Upper lobe of right lung (tissue), 1 donor: ENCODE measurements at regions not wholly inside any gene's neighbourhood (a gene's known extent, or its start where the extent isn't known, plus 50 kb on each side); places are given as distances from the start of the nearest gene placed in this dataset.

ENCODE experiments used
- ATAC-seq: fragments of 200-7000 bp; cut with Tn5 transposase; one replicate; pipeline ENCODE4 v1.9.1; 2020; ENCODE audit warnings: mild to moderate bottlenecking, moderate library complexity
- DNase-seq: peaks from one replicate; pipeline ENCODE4 v3.0.0-alpha.2; 2020
- H3K27ac ChIP-seq: fragments of 200-600 bp; one replicate; pipeline ENCODE4 v1.8.0; 2022
- H3K27me3 ChIP-seq: fragments of 200-600 bp; one replicate; pipeline ENCODE4 v1.8.0; 2022; ENCODE audit warnings: mild to moderate bottlenecking
- H3K36me3 ChIP-seq: fragments of 200-600 bp; one replicate; pipeline ENCODE4 v1.8.0; 2022
- H3K4me1 ChIP-seq: fragments of 200-600 bp; one replicate; pipeline ENCODE4 v1.8.0; 2022
- H3K4me3 ChIP-seq: fragments of 200-600 bp; one replicate; pipeline ENCODE4 v1.8.0; 2022; ENCODE audit warnings: mild to moderate bottlenecking
- H3K9me3 ChIP-seq: fragments of 200-600 bp; one replicate; pipeline ENCODE4 v1.8.0; 2022
- intact Hi-C: fragments of 100-400 bp; cut with DNase I; formaldehyde crosslinking; loops from one replicate; pipeline ENCODE4 v1.11.0; 2022
- TF ChIP-seq, protein P1 (sequence below): fragments of 200-600 bp; IDR thresholded peaks from one replicate; pipeline ENCODE4 v1.8.0; 2022; ENCODE audit warnings: antibody characterized with exemption
- donor health status: DM: no; HTN: yes; CAD: no; lungs with severe emphysema.

DNA sequence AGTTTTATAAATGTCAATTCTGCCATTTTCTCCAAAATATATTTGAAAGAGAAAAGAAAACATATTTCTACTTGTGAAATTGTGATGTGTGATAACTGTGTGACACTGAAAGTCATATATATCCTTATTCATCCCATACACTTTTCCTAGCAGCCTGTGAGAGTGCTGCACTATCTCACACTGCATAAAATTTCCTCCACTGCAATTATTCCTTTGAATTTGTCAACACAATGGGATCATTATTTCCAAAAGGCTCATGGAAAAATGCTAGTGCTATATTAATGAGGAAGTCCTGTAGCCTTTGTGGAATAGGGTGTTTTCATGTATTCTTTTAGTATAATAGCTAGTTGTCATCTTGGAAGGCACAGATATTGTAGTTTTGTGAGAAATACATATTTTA lies 504.1 kb downstream of the RPL10L start:
- Histone ChIP-seq H3K9me3 (no peaks in the 10 kb centered on the region), H3K4me3 (no peak overlapping the region), H3K36me3 (no peaks in the 10 kb centered on the region), H3K27ac (no peak overlapping the region), H3K27me3 (no peaks in the 10 kb centered on the region), H3K4me1 (no peaks in the 10 kb centered on the region)
- TF ChIP-seq, protein P1, sequence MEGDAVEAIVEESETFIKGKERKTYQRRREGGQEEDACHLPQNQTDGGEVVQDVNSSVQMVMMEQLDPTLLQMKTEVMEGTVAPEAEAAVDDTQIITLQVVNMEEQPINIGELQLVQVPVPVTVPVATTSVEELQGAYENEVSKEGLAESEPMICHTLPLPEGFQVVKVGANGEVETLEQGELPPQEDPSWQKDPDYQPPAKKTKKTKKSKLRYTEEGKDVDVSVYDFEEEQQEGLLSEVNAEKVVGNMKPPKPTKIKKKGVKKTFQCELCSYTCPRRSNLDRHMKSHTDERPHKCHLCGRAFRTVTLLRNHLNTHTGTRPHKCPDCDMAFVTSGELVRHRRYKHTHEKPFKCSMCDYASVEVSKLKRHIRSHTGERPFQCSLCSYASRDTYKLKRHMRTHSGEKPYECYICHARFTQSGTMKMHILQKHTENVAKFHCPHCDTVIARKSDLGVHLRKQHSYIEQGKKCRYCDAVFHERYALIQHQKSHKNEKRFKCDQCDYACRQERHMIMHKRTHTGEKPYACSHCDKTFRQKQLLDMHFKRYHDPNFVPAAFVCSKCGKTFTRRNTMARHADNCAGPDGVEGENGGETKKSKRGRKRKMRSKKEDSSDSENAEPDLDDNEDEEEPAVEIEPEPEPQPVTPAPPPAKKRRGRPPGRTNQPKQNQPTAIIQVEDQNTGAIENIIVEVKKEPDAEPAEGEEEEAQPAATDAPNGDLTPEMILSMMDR = no peak
- intact Hi-C loops = no loop called here
- DNase-seq (no peak), ATAC-seq (no peak)

GRCh38 chr14:46147024-46147423 lies 504.6 kb downstream of the RPL10L start:
- TF ChIP-seq, protein P1 = no peak
- no peak for ATAC-seq
- Histone ChIP-seq H3K36me3 (no peaks in the 10 kb centered on the region), H3K4me3 (no peak overlapping the region), H3K9me3 (no peaks in the 10 kb centered on the region), H3K4me1 (no peaks in the 10 kb centered on the region), H3K27ac (no peak overlapping the region), H3K27me3 (no peaks in the 10 kb centered on the region)
- intact Hi-C loops = no loop called here
- DNase-seq = no peak

- ATAC-seq = no peak
Measured at GRCh38 chr14:46140445-46140844, 511.1 kb downstream of the RPL10L start.

GRCh38 chr14:46139649-46140048 lies 511.9 kb downstream of the RPL10L start:
- TF ChIP-seq, protein P1 = no peak
- H3K27ac ChIP-seq = no peak overlapping the region
- H3K4me1 ChIP-seq = no peaks in the 10 kb centered on the region
- ATAC-seq (no peak), DNase-seq (no peak)
- no peaks in the 10 kb centered on the region for H3K27me3 ChIP-seq
- intact Hi-C loops = no loop called here
- no peaks in the 10 kb centered on the region for H3K9me3 ChIP-seq
- no peaks in the 10 kb centered on the region for H3K36me3 ChIP-seq
- H3K4me3 ChIP-seq = no peak overlapping the region

More at GRCh38 chr14:46140445-46140844, 511.1 kb downstream of the RPL10L start:
- H3K36me3 ChIP-seq = no peaks in the 10 kb centered on the region
- no peaks in the 10 kb centered on the region for H3K27me3 ChIP-seq
- H3K4me3 ChIP-seq = no peak overlapping the region
- TF ChIP-seq, protein P1 = no peak
- no peak for DNase-seq
- H3K9me3 ChIP-seq = no peaks in the 10 kb centered on the region
- intact Hi-C loops = no loop called here
- no peak overlapping the region for H3K27ac ChIP-seq
- H3K4me1 ChIP-seq = no peaks in the 10 kb centered on the region

DNA sequence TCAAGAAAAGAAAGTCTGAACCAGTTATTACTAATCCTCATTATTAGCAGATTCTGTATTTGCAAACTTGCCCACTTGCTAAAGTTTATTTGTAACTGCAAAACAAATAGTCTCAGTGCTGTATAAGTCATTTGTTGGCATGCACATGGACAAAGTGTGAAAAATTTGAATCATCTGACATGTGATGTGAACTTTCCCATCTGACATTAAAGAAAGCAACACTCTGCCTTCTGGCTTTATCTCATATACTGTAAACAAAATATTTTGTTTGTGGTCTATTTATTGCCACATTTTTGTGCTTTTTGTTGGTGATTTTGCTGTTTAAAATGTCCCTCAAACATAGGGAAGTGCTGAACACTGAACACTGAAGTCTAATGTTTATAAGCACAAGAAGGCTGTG lies 513.8 kb downstream of the RPL10L start:
- DNase-seq (no peak), ATAC-seq (no peak)
- Histone ChIP-seq H3K27ac (no peak overlapping the region), H3K4me3 (no peak overlapping the region), H3K9me3 (no peaks in the 10 kb centered on the region), H3K4me1 (no peaks in the 10 kb centered on the region), H3K27me3 (no peaks in the 10 kb centered on the region), H3K36me3 (no peaks in the 10 kb centered on the region)
- TF ChIP-seq, protein P1 = no peak
- intact Hi-C loops = no loop called here

DNA sequence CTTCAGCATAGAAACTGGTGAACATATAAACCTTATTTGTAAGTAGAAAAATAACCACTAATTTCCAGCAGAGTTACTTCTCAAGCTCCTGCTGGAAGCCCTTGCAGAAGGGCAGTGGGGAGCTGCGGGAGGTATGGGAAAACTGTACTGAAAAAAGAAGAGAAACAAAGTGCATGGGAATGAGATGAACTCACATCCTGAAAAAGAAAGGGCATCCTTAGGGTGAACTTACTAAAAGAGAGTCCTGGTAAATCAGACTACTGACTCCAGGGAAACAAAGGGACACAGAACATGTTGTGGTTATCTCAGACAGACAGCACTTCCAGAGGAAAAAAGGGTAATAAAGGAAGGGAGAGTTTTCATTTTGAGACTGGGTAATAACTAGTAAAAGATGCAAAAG lies 515.1 kb downstream of the RPL10L start:
- Histone ChIP-seq H3K27me3 (no peaks in the 10 kb centered on the region), H3K9me3 (no peaks in the 10 kb centered on the region), H3K27ac (no peak overlapping the region), H3K4me1 (no peaks in the 10 kb centered on the region), H3K36me3 (no peaks in the 10 kb centered on the region), H3K4me3 (no peak overlapping the region)
- intact Hi-C loops = no loop called here
- DNase-seq (no peak), ATAC-seq (no peak)
- TF ChIP-seq, protein P1 = no peak
